ENCODE measurements at regions not wholly inside any gene's neighbourhood (a gene's known extent, or its start where the extent isn't known, plus 50 kb on each side); places are given as distances from the start of the nearest gene placed in this dataset.

- no peak for TF ChIP-seq CTCF (conservative IDR thresholded peaks at IDR 0.05)
- Mint-ChIP-seq H3K27me3 (ENCODE audit: low read depth) (no peaks in the 10 kb centered on the region), H3K9me3 (no peaks in the 10 kb centered on the region), H3K36me3 (ENCODE audit: low read depth) (no peaks in the 10 kb centered on the region), H3K27ac (ENCODE audit: unreplicated experiment) (no peak overlapping the region), H3K4me1 (peaks cover 5% of the 10 kb centered on the region), H3K4me3 (no peak overlapping the region)
- DNase-seq (ENCODE audit: low read depth, low spot score), result no peak
Observed at GRCh38 chr14:40576880-40577478, 1029.7 kb upstream of the LRFN5 start.

- H3K27ac Mint-ChIP-seq (ENCODE audit: unreplicated experiment), result no peak overlapping the region
- H3K4me1 Mint-ChIP-seq, result no peaks in the 10 kb centered on the region
- no peak for TF ChIP-seq CTCF (conservative IDR thresholded peaks at IDR 0.05)
- H3K9me3 Mint-ChIP-seq, result no peaks in the 10 kb centered on the region
- H3K36me3 Mint-ChIP-seq (ENCODE audit: low read depth), result no peaks in the 10 kb centered on the region
- DNase-seq (ENCODE audit: low read depth, low spot score), result no peak
- H3K27me3 Mint-ChIP-seq (ENCODE audit: low read depth), result no peaks in the 10 kb centered on the region
- no peak overlapping the region for H3K4me3 Mint-ChIP-seq
Observed at GRCh38 chr14:40574780-40575179, 1031.9 kb upstream of the LRFN5 start.

- no peak overlapping the region for H3K27ac Mint-ChIP-seq (ENCODE audit: unreplicated experiment)
- no peak for DNase-seq (ENCODE audit: low read depth, low spot score)
- H3K4me3 Mint-ChIP-seq, result no peak overlapping the region
- no peaks in the 10 kb centered on the region for H3K4me1 Mint-ChIP-seq
- no peaks in the 10 kb centered on the region for H3K36me3 Mint-ChIP-seq (ENCODE audit: low read depth)
- H3K9me3 Mint-ChIP-seq, result no peaks in the 10 kb centered on the region
- H3K27me3 Mint-ChIP-seq (ENCODE audit: low read depth), result no peaks in the 10 kb centered on the region
- no peak for TF ChIP-seq CTCF (conservative IDR thresholded peaks at IDR 0.05)
Observed at GRCh38 chr14:40525314-40525713, 1081.4 kb upstream of the LRFN5 start.

- H3K9me3 Mint-ChIP-seq, result no peaks in the 10 kb centered on the region
- no peak for DNase-seq (ENCODE audit: low read depth, low spot score)
- no peaks in the 10 kb centered on the region for H3K36me3 Mint-ChIP-seq (ENCODE audit: low read depth)
- no peaks in the 10 kb centered on the region for H3K27me3 Mint-ChIP-seq (ENCODE audit: low read depth)
- H3K4me3 Mint-ChIP-seq, result no peak overlapping the region
- H3K27ac Mint-ChIP-seq (ENCODE audit: unreplicated experiment), result no peak overlapping the region
- TF ChIP-seq CTCF (conservative IDR thresholded peaks at IDR 0.05), result no peak
- no peaks in the 10 kb centered on the region for H3K4me1 Mint-ChIP-seq
Observed at GRCh38 chr14:40523123-40523522, 1083.6 kb upstream of the LRFN5 start.

GRCh38 chr14:40494483-40494882 is 1062.2 kb upstream of the FBXO33 start:
- H3K36me3 Mint-ChIP-seq (ENCODE audit: low read depth), result no peaks in the 10 kb centered on the region
- H3K27me3 Mint-ChIP-seq (ENCODE audit: low read depth), result no peaks in the 10 kb centered on the region
- no peak for TF ChIP-seq CTCF (conservative IDR thresholded peaks at IDR 0.05)
- DNase-seq (ENCODE audit: low read depth, low spot score), result no peak
- H3K4me3 Mint-ChIP-seq, result no peak overlapping the region
- no peak overlapping the region for H3K27ac Mint-ChIP-seq (ENCODE audit: unreplicated experiment)
- no peaks in the 10 kb centered on the region for H3K9me3 Mint-ChIP-seq
- no peaks in the 10 kb centered on the region for H3K4me1 Mint-ChIP-seq

Data from neural crest cell (in vitro differentiated cells).